Cardiac septum (tissue), 1 donor: ENCODE measurements at regions not wholly inside any gene's neighbourhood (a gene's known extent, or its start where the extent isn't known, plus 50 kb on each side); places are given as distances from the start of the nearest gene placed in this dataset.
"Not testable (repeated sequence)": the region's sequence is repeated elsewhere in the genome, so short reads cannot be mapped to it uniquely, and the experiment has no call there.

ENCODE experiments used
- DNase-seq: peaks from one replicate; pipeline ENCODE4 v3.0.0-alpha.2; 2020; ENCODE audit warnings: low spot score
- intact Hi-C: fragments of 100-400 bp; cut with DNase I; formaldehyde crosslinking; loops from one replicate; pipeline ENCODE4 v1.14.0; 2022
- donor health status: DM: no; HTN: no; CAD: no.

- DNase-seq, result no peak
- intact Hi-C loops, result no loop called here
Measured at GRCh38 chr7:91598791-91599190, 281.7 kb downstream of the MTERF1 start.

GRCh38 chr7:91600112-91600511 lies 280.4 kb downstream of the MTERF1 start:
- intact Hi-C loops, result no loop called here
- no peak for DNase-seq

DNA sequence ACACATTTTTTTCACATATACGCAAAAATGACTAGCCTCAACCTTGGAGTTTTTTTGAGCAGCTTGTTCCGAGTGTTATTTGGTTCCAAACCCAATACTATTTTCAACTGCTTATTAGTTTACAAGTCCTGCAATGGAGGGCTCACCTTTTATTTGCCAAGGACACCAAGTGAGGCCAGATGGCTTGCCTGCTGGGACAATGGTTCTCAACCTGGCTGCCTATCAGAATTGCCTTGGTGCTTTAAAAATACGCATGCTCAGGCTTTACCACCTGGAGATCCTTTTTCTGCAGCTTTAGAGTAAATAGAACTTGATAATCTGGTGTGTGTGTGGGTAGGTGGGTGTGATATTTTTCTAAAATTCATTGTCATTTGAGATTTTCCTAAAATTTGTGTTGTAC lies 276.8 kb downstream of the MTERF1 start:
- intact Hi-C loops, result no loop called here
- no peak for DNase-seq

DNA sequence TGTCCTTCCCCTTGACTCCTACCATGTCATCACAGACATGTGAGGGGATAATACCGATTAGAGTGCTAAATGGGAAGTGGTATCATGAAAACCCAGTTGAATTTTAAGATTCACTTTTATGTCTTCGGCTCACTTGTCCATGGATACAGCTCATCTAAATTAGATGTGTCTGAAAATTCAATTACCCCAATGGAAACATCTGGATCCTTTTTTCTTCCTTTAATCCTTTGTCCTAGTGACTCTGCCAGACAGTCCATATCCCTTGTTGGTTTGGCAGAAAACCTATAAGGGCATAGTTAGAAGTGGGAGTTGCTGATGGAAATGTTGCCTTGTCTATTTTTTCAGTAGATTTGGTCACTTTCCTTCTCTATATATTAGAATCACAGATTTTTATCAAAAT lies 271.9 kb downstream of the MTERF1 start:
- no peak for DNase-seq
- intact Hi-C loops, result no loop called here

DNA sequence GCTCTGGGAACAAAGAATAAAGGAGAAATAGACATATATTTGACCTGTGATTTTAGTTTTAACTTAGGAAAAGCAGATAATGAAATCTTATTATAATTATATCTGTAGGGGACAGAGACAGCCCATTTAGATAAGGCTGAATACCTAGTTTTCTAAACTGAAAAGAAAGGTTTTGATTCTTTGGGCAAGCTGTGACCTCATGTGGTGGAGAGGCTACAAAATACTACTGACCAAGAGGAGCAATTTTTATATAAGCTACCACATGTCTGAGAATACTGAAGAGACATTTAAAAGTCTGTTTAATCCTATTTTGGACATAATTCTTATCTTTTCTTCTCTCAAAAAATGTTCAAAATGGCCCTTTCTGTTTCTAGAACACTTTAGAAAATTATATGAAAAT lies 271.0 kb downstream of the MTERF1 start:
- intact Hi-C loops, result no loop called here

DNA sequence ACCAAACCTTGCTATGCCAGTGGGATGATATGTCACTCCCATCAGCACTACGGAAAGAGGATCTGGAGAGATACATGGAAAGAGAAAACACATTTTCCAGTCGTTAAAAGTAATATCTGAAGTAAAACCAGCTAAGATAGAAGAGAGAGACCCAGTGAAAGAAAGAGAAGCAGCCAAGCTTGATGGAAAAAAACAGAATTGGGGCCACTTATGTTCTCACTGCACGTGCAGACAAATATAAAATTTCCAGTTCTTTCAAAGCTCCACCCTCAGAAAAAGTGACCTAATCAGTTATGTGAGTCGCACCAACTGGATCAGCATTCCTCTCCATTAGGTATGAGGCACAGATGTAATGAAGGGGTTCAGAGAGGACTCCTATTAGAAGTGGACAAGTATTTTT lies 266.1 kb downstream of the MTERF1 start:
- no peak for DNase-seq
- intact Hi-C loops, result no loop called here

More for the DNA sequence above, 271.0 kb downstream of the MTERF1 start:
- DNase-seq, result no peak

DNA sequence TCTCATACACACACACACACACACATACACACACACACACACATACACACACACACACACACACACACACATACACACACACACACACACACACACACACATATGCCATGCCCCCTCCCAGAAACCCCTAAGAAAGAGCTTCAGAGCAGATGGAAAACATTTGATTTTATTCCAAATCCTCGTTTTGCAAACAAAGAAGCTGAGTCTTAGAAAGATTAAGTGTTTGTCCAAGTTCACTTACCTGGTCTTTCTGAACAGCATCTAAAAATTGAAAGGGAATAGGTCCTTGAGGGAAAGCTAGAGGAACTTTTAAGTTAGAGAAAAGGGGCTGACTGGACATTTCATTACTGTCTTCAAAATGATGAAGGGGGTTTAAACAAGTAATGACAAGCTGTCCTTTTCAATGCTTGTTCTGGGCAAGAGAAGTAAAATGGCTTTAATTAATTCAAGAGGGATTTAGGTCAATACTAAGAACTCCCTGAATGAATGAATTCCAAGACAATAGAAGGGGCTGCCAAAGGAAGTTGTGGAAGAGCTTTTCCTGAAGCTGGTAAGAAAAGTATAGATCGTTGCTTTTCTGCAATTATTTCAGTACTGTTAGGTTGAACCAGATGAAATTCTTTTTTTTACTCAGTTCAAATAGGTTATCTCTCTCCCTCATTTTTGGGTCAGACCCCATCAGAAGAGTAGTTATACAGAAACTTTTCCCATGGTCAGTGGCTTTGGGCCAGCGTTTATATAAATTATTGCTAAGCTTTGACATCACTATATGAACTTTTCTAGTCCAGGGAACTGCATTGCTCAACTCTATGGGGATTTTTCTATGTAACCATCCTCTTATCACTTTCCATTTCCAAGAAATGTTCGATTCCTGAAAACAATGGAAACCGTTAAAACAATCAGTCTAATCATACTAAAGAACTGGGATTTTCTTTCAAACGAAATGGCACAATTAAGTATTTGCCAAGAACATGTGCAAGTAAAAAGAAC lies 261.4 kb downstream of the MTERF1 start:
- no peak for DNase-seq
- intact Hi-C loops, result no loop called here

DNA sequence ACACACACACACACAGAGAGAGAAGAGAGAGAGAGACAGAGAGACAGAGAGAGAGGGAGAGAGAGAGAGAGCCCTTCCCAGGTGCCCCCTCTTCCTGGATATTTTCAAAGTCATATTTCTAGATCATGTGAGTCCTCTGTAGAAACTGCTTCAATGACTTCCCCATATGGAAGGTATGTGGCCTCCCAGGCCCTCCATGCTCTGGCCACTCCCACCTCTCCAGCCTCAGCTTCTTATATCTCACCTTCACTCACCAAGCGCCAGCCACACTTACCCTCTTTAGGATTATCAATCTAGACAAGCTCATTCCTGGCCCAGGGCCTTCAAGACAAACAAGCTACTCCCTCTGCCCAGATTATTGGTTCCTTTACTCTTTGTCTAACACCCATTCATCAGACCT lies 259.7 kb downstream of the MTERF1 start:
- intact Hi-C loops, result no loop called here
- no peak for DNase-seq

GRCh38 chr7:91627324-91627723 lies 253.2 kb downstream of the MTERF1 start:
- intact Hi-C loops, DNase-seq: not testable (repeated sequence)

- DNase-seq, result no peak
Measured at GRCh38 chr7:91628742-91629141, 251.8 kb downstream of the MTERF1 start.

GRCh38 chr7:91630581-91631380 lies 249.7 kb downstream of the MTERF1 start:
- no peak for DNase-seq
- intact Hi-C loops, result loop anchor here (10.0 kb wide), 2 partner anchors 154 to 366 kb away; partner anchors contain the start of gene FZD1

More at GRCh38 chr7:91628742-91629141, 251.8 kb downstream of the MTERF1 start:
- intact Hi-C loops, result no loop called here

- DNase-seq, result no peak
- intact Hi-C loops, result loop anchor here (10.0 kb wide), 2 partner anchors 152 to 368 kb away; partner anchors contain the start of gene FZD1
Measured at GRCh38 chr7:91632234-91632940, 248.1 kb downstream of the MTERF1 start.

DNA sequence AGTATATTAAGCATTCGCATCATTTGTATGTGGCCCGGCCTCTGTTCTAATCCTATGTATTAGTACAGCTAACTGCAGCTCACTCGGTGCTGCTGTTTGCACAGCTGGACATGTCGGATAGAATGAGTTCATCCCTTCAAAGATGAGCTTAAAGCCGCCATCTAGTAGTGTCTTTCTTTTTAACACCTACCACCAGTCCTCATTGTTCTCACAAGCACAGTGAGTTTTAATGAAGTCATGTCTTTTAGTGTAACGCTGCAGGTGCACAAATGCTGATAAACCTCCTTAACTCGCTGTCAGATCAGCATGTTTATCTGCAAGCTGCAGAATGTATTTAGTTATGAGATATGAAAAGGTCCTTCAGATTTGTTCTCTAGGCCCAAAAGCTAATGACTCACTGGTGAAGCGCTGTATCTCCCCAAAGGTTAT lies 247.5 kb downstream of the MTERF1 start:
- no peak for DNase-seq
- intact Hi-C loops, result loop anchor here (10.0 kb wide), 2 partner anchors 152 to 368 kb away; partner anchors contain the start of gene FZD1

- intact Hi-C loops, result loop anchor here (5.0 to 10.0 kb wide), 3 partner anchors 150 to 552 kb away; partner anchors contain the start of gene FZD1
- DNase-seq, result no peak
Measured at GRCh38 chr7:91634485-91635177, 245.9 kb downstream of the MTERF1 start.

DNA sequence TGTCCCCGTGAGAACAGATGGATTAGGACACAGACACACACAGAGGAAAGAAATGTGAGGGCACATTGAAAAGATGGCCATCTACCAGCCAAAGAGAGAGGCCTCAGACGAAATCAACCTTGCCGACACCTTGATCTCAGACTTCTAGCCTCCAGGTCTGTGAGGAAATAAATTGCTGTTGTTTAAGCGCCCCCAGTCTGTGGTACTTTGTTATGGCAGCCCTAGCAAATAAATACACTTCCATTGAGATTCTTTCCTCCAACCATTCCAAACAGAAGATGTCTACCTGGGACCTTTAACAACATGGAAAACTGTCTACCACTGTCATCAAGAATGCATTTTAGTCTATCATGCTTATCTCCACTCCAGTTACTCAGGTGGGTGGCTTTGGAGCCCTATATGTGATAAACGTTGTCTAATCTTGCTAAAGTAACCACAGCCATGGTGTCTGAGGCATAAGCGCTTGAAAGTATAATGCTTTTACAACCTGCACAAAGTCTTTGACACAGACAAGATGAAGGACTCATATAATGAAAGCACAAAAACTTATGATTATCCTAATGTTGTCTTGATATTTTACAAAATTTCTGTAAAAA lies 244.3 kb downstream of the MTERF1 start:
- intact Hi-C loops, result loop anchor here (5.0 to 10.0 kb wide), 3 partner anchors 149 to 554 kb away; partner anchors contain the start of gene FZD1
- DNase-seq, result no peak

- intact Hi-C loops, result loop anchor here (5.0 to 10.0 kb wide), 3 partner anchors 148 to 554 kb away; partner anchors contain the start of gene FZD1
- DNase-seq, result no peak
Measured at GRCh38 chr7:91636728-91637127, 243.8 kb downstream of the MTERF1 start.

DNA sequence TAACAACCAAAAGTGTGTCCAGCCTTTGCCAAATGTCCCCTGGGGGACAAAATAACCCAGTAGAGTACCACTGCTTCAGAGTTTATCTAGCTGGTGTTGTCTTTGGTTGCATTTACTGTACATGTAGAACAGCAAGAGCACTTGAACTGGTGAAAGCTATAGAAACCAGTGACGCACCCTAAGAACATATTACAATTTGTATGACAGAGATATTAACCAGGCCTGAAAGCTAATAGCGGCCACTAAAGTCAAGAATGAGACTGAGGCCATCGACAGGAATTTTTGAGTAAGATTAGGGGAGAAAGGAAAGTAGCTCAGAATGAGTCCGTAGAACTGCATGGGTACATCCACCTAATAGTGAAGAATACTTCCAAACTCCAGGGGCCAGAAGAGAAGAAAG lies 236.2 kb downstream of the MTERF1 start:
- intact Hi-C loops, result no loop called here
- no peak for DNase-seq

- intact Hi-C loops, result no loop called here
- no peak for DNase-seq
Measured at GRCh38 chr7:91645542-91645941, 235.0 kb downstream of the MTERF1 start.
